GM12872 (cell line): ENCODE measurements at regions not wholly inside any gene's neighbourhood (a gene's known extent, or its start where the extent isn't known, plus 50 kb on each side); places are given as distances from the start of the nearest gene placed in this dataset.

Experiments used
- TF ChIP-seq, protein P1 (sequence below): IDR thresholded peaks from 3 replicates; pipeline ENCODE4 v1.5.1; 2011; ENCODE audit warnings: low read depth, mild to moderate bottlenecking, low read length, moderate library complexity; ENCODE audit not compliant: insufficient read depth

- TF ChIP-seq, protein P1, sequence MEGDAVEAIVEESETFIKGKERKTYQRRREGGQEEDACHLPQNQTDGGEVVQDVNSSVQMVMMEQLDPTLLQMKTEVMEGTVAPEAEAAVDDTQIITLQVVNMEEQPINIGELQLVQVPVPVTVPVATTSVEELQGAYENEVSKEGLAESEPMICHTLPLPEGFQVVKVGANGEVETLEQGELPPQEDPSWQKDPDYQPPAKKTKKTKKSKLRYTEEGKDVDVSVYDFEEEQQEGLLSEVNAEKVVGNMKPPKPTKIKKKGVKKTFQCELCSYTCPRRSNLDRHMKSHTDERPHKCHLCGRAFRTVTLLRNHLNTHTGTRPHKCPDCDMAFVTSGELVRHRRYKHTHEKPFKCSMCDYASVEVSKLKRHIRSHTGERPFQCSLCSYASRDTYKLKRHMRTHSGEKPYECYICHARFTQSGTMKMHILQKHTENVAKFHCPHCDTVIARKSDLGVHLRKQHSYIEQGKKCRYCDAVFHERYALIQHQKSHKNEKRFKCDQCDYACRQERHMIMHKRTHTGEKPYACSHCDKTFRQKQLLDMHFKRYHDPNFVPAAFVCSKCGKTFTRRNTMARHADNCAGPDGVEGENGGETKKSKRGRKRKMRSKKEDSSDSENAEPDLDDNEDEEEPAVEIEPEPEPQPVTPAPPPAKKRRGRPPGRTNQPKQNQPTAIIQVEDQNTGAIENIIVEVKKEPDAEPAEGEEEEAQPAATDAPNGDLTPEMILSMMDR = no peak
Measured at GRCh38 chr7:79713276-79713675, 259.8 kb upstream of the MAGI2 start.

- TF ChIP-seq, protein P1 = no peak
Measured at GRCh38 chr7:79711660-79712059, 258.2 kb upstream of the MAGI2 start.

DNA sequence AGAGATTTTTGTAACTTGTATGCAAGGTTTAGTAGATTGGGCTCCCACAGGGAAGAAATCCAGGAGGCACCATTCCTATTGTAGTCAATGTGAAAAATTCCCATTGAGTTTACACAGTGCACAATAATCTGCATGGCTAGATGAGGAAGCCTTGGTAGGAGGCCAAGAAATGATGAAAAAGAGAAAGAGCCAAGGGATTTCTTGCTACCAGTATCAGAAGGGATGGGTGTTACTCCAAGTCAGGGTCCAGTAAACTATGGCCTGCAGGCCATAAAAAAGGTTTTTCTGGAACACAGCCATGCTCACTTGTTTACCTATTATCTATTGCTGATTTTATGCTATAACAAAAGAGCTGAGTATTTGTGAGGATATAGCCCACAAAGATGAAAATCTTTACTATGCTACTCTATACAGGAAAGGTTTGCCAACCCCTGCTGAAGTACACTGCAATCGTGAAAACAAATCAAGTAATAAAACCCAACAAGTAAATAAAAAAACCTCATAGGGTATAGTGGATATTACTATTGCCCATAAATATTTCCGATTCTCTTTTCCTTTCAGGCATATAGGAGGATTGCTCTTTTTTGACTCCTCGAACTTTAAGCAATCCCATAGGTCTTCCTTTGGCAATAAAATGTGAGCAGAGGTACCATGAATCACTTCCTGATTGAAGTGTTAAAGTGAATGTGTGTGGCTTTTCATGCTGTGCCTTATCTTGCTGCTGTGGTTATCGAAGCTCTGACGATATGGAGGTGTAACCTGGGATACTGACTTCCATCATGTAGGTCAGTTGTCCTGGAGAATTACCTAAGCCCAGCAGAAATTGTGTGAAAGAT, 256.3 kb upstream of the MAGI2 start:
- TF ChIP-seq, protein P1 = no peak

DNA sequence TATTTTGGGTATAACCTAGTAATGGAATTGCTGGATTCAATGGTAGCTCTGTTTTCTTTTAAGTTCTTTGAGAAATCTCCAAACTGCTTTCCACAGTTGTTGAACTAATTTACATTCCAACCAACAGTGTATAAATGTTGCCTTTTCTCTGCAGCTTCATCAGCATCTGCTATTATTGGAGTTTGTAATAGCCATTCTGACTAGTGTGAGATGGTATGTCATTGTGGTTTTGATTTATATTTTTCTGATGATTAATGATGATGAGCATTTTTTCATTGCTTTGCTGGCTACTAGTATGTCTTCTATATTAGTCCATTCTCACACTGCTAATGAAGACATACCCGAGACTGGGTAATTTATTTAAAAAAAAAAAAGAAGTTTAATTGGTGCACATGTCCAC, 248.6 kb upstream of the MAGI2 start:
- TF ChIP-seq, protein P1 = no peak

DNA sequence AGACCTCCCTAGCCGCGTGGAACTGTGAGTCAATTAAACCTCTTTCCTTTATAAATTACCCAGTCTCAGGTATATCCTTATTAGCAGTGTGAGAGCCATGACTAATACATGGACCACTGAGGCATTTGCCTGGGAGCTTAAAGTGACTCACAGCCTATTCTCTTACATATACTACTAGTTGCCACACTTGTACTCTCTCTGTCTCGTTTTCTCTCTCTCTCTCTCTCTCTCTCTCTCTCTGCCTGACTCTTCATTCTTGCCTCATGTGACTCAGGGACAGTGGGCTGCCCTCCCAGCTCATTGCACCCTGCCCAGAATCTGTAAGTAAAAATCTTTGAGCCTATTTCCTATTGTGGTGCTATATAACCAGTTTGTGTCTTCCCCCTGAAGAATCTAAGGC, 238.5 kb upstream of the MAGI2 start:
- TF ChIP-seq, protein P1 = no peak

DNA sequence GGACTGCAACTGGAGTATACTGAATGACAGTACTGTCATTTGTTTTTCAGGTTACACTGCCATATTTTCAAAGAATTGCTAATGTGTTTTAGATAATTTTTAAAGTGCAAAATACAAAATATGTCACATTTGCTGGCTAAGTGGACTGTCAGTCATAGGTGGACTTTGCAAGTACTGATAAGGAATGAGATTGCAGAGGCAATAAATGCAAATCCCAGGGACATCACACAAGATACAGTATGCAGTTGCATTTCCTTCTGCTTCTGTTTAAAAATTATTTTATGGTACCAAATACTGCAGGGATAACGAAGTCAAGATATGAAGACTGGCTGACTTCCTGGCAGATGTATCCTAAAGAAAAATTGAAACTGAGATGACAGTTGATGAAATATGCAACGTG, 237.6 kb upstream of the MAGI2 start:
- TF ChIP-seq, protein P1 = no peak

- TF ChIP-seq, protein P1 = no peak
Measured at GRCh38 chr7:79684384-79684783, 230.9 kb upstream of the MAGI2 start.
